ENCODE measurements at regions not wholly inside any gene's neighbourhood (a gene's known extent, or its start where the extent isn't known, plus 50 kb on each side); places are given as distances from the start of the nearest gene placed in this dataset.

DNA sequence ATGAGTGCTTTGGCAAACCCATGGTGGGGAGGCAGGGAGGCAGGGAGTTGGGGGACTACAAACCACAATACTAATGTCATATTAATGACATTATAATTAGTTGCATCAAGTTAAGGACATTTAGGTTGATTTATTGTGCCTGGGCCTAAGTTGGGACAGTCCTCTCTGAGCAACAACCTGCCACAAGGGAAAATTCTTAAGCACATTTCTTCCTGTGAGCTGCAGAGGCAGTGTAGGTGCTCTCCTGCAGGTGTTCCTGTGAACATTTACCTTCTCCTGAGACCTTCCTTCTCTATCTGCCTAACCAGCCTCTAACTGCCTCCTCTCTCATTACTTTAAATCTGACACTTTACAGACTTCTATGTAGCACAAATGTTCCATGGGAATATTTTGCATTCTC, 1830.0 kb upstream of the AGA start:
- Histone ChIP-seq H3K27me3 (replicated peaks; ENCODE audit: control insufficient read depth, insufficient read depth, low read length) (no peaks in the 10 kb centered on the region), H3K9me3 (no peaks in the 10 kb centered on the region), H3K4me3 (ENCODE audit: low read depth, low read length) (no peak overlapping the region), H3K4me1 (no peaks in the 10 kb centered on the region), H3K36me3 (ENCODE audit: control insufficient read depth, insufficient read depth, low read length) (no peaks in the 10 kb centered on the region)
- POLR2A ChIA-PET: no interaction called here
- no peaks in the 10 kb centered on the region for H3K36me3 Mint-ChIP-seq (ENCODE audit: insufficient read depth, unreplicated experiment)
- no peaks in the 10 kb centered on the region for H3K9me3 Mint-ChIP-seq (ENCODE audit: unreplicated experiment)
- no peak overlapping the region for H3K27ac Mint-ChIP-seq (ENCODE audit: unreplicated experiment)
- intact Hi-C loops (cut with micrococcal nuclease; ENCODE audit: unreplicated experiment): no loop called here
- H3K4me1 Mint-ChIP-seq (ENCODE audit: low read depth, unreplicated experiment): no peaks in the 10 kb centered on the region
- H3K4me3 Mint-ChIP-seq (ENCODE audit: unreplicated experiment): no peak overlapping the region
- no peaks in the 10 kb centered on the region for H3K27me3 Mint-ChIP-seq (ENCODE audit: insufficient read depth, unreplicated experiment)
- no TSS peak for BruUV-seq (replicated peaks)
- TF ChIP-seq, protein P1, sequence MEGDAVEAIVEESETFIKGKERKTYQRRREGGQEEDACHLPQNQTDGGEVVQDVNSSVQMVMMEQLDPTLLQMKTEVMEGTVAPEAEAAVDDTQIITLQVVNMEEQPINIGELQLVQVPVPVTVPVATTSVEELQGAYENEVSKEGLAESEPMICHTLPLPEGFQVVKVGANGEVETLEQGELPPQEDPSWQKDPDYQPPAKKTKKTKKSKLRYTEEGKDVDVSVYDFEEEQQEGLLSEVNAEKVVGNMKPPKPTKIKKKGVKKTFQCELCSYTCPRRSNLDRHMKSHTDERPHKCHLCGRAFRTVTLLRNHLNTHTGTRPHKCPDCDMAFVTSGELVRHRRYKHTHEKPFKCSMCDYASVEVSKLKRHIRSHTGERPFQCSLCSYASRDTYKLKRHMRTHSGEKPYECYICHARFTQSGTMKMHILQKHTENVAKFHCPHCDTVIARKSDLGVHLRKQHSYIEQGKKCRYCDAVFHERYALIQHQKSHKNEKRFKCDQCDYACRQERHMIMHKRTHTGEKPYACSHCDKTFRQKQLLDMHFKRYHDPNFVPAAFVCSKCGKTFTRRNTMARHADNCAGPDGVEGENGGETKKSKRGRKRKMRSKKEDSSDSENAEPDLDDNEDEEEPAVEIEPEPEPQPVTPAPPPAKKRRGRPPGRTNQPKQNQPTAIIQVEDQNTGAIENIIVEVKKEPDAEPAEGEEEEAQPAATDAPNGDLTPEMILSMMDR (IDR thresholded peaks at IDR 0.05; ENCODE audit: insufficient read depth in 1 of 2, low read depth in 1 of 2, low read length in 1 of 2, severe bottlenecking in 1 of 2, unreplicated experiment in 1 of 2): no peak
- CTCF ChIA-PET: no interaction called here
- DNase-seq: no peak

GRCh38 chr4:179278647-179279046, 1836.4 kb upstream of the AGA start:
- CTCF ChIA-PET: no interaction called here
- Mint-ChIP-seq H3K9me3 (ENCODE audit: unreplicated experiment) (peaks cover 8% of the 10 kb centered on the region), H3K27me3 (ENCODE audit: insufficient read depth, unreplicated experiment) (no peaks in the 10 kb centered on the region), H3K4me1 (ENCODE audit: low read depth, unreplicated experiment) (no peaks in the 10 kb centered on the region), H3K36me3 (ENCODE audit: insufficient read depth, unreplicated experiment) (no peaks in the 10 kb centered on the region), H3K27ac (ENCODE audit: unreplicated experiment) (no peak overlapping the region), H3K4me3 (ENCODE audit: unreplicated experiment) (no peak overlapping the region)
- H3K27me3 ChIP-seq (replicated peaks; ENCODE audit: control insufficient read depth, insufficient read depth, low read length): no peaks in the 10 kb centered on the region
- no peaks in the 10 kb centered on the region for H3K4me1 ChIP-seq
- no peaks in the 10 kb centered on the region for H3K9me3 ChIP-seq
- no TSS peak for BruUV-seq (replicated peaks)
- POLR2A ChIA-PET: no interaction called here
- H3K4me3 ChIP-seq (ENCODE audit: low read depth, low read length): no peak overlapping the region
- no peak for DNase-seq
- no peaks in the 10 kb centered on the region for H3K36me3 ChIP-seq (ENCODE audit: control insufficient read depth, insufficient read depth, low read length)
- TF ChIP-seq, protein P1 (IDR thresholded peaks at IDR 0.05; ENCODE audit: insufficient read depth in 1 of 2, low read depth in 1 of 2, low read length in 1 of 2, severe bottlenecking in 1 of 2, unreplicated experiment in 1 of 2): no peak
- intact Hi-C loops (cut with micrococcal nuclease; ENCODE audit: unreplicated experiment): no loop called here

GRCh38 chr4:179285696-179286095, 1843.5 kb upstream of the AGA start:
- BruUV-seq (replicated peaks): no TSS peak
- H3K36me3 ChIP-seq (ENCODE audit: control insufficient read depth, insufficient read depth, low read length): no peaks in the 10 kb centered on the region
- ChIA-PET CTCF (no interaction called here), POLR2A (no interaction called here)
- H3K4me3 ChIP-seq (ENCODE audit: low read depth, low read length): no peak overlapping the region
- H3K9me3 Mint-ChIP-seq (ENCODE audit: unreplicated experiment): peaks cover 21% of the 10 kb centered on the region
- H3K4me1 ChIP-seq: no peaks in the 10 kb centered on the region
- H3K27me3 ChIP-seq (replicated peaks; ENCODE audit: control insufficient read depth, insufficient read depth, low read length): no peaks in the 10 kb centered on the region
- H3K27me3 Mint-ChIP-seq (ENCODE audit: insufficient read depth, unreplicated experiment): no peaks in the 10 kb centered on the region
- no peak for DNase-seq
- H3K27ac Mint-ChIP-seq (ENCODE audit: unreplicated experiment): no peak overlapping the region
- H3K36me3 Mint-ChIP-seq (ENCODE audit: insufficient read depth, unreplicated experiment): no peaks in the 10 kb centered on the region
- H3K4me1 Mint-ChIP-seq (ENCODE audit: low read depth, unreplicated experiment): no peaks in the 10 kb centered on the region
- H3K4me3 Mint-ChIP-seq (ENCODE audit: unreplicated experiment): no peak overlapping the region
- TF ChIP-seq, protein P1 (IDR thresholded peaks at IDR 0.05; ENCODE audit: insufficient read depth in 1 of 2, low read depth in 1 of 2, low read length in 1 of 2, severe bottlenecking in 1 of 2, unreplicated experiment in 1 of 2): no peak
- intact Hi-C loops (cut with micrococcal nuclease; ENCODE audit: unreplicated experiment): no loop called here
- no peaks in the 10 kb centered on the region for H3K9me3 ChIP-seq

Measured in Caco-2 (cell line).